HepG2 (cell line): ENCODE measurements at regions not wholly inside any gene's neighbourhood (a gene's known extent, or its start where the extent isn't known, plus 50 kb on each side); places are given as distances from the start of the nearest gene placed in this dataset.
A peak's percentile ranks its signal among the peaks of the same experiment; 100 is the strongest.

Experiments
- ATAC-seq: fragments of 200-7000 bp; cut with Tn5 transposase; 3 replicates; pipeline ENCODE4 v1.9.1; 2020; ENCODE audit warnings: mild to moderate bottlenecking, moderate library complexity
- BruUV-seq: library from RNA; stranded (reverse); fragments of 400-500 nt; replicated peaks from 2 replicates; lab custom pipeline; 2021; lab: Mats Ljungman, UMichigan
- CTCF ChIA-PET: fragments of 300-600 bp; formaldehyde crosslinking; extraction: SDS; loops from one replicate; lab custom pipeline; 2021; ENCODE audit warnings: low total read pairs, inconsistent platforms, low intra/inter-chr PET ratio; lab: Yijun Ruan, JAX
- POLR2A ChIA-PET: fragments of 350-600 bp; sonication (Branson Sonifier 250); formaldehyde crosslinking; loops from one replicate; lab custom pipeline; 2020; ENCODE audit warnings: antibody characterized with exemption, inconsistent platforms; lab: Yijun Ruan, JAX
- DNase-seq: peaks from one replicate; pipeline ENCODE4 v3.0.0-alpha.2; 2015; ENCODE audit warnings: low spot score
- FAIRE-seq: peaks from 3 replicates; lab custom pipeline; 2011; peaks lifted over from hg19 to GRCh38; lab: Jason Lieb, UNC
- H2AFZ ChIP-seq: one replicate; pipeline ENCODE4 v1.6.1; 2011; ENCODE audit warnings: low read length, inconsistent platforms
- H3K27ac ChIP-seq: fragments of 300-600 bp; 3 replicates; pipeline ENCODE4 v1.8.0; 2011; ENCODE audit warnings: mixed run types, mild to moderate bottlenecking, mixed read lengths, low read length, inconsistent platforms; ENCODE audit not compliant: insufficient read depth; ENCODE audit errors: extremely low read length
- H3K27me3 ChIP-seq, 2 experiments: fragments of 200-600 bp in 1 of 2; 2 replicates in 1 of 2; 3 replicates in 1 of 2; pipeline versions ENCODE4 v1.6.0 to v1.8.0; 2011; ENCODE audit warnings: low read length in 2 of 2, mild to moderate bottlenecking in 2 of 2, moderate library complexity in 2 of 2, inconsistent platforms in 1 of 2; ENCODE audit not compliant: insufficient read depth in 2 of 2, control insufficient read depth in 1 of 2
- H3K36me3 ChIP-seq, 2 experiments: fragments of 200-600 bp in 1 of 2; replicated peaks in 1 of 2; 2 replicates in 1 of 2; 3 replicates in 1 of 2; pipeline versions ENCODE4 v1.5.1 to v1.8.0; 2011; ENCODE audit warnings: low read length in 2 of 2, inconsistent platforms in 1 of 2; ENCODE audit not compliant: insufficient read depth in 2 of 2, control insufficient read depth in 1 of 2
- H3K4me1 ChIP-seq: 2 replicates; pipeline ENCODE4 v1.5.1; 2012; ENCODE audit warnings: low read length, inconsistent platforms; ENCODE audit not compliant: insufficient read depth
- H3K4me2 ChIP-seq: 2 replicates; pipeline ENCODE4 v1.6.0; 2011; ENCODE audit warnings: low read depth, low read length, inconsistent platforms
- H3K4me3 ChIP-seq, 3 experiments: fragments of 200-600 bp in 1 of 3; sonication (generic), shearing (Covaris generic) in 1 of 3; replicated peaks in 1 of 3; 2 replicates each; pipeline ENCODE4 v1.5.1; 2011 to 2016; ENCODE audit warnings: low read length in 3 of 3, inconsistent platforms in 2 of 3, low read depth in 2 of 3, mild to moderate bottlenecking in 2 of 3, control low read depth in 1 of 3, mixed read lengths in 1 of 3; ENCODE audit not compliant: insufficient read depth in 1 of 3
- H3K79me2 ChIP-seq: one replicate; pipeline ENCODE4 v1.6.1; 2011; ENCODE audit warnings: low read length, inconsistent platforms; ENCODE audit not compliant: insufficient read depth
- H3K9ac ChIP-seq: 2 replicates; pipeline ENCODE4 v1.6.0; 2011; ENCODE audit warnings: mild to moderate bottlenecking, low read depth, low read length, inconsistent platforms; ENCODE audit not compliant: insufficient read depth
- H3K9me3 ChIP-seq: 2 replicates; pipeline ENCODE4 v1.5.1; 2012; ENCODE audit warnings: mild to moderate bottlenecking, low read length
- H4K20me1 ChIP-seq: 2 replicates; pipeline ENCODE4 v1.6.0; 2011; ENCODE audit warnings: inconsistent platforms, mild to moderate bottlenecking, low read length, moderate library complexity; ENCODE audit not compliant: insufficient read depth
- HOMEZ ChIP-seq: IDR thresholded peaks from 2 replicates; pipeline ENCODE4 v1.6.1; 2016; ENCODE audit warnings: low read depth
- NONO ChIP-seq, 2 experiments: fragments of 450-650 bp in 1 of 2; sonication (generic) in 1 of 2; formaldehyde crosslinking in 1 of 2; IDR thresholded peaks in 1 of 2; conservative IDR thresholded peaks in 1 of 2; 2 replicates each; pipeline versions ENCODE4 v1.6.1 to v1.8.0; 2017 to 2022; ENCODE audit warnings: mild to moderate bottlenecking in 1 of 2, missing genetic modification reagents in 1 of 2, moderate library complexity in 1 of 2
- RBM39 ChIP-seq: fragments of 200-400 bp; formaldehyde crosslinking; IDR thresholded peaks from one replicate; pipeline ENCODE4 v1.6.1; 2018; ENCODE audit warnings: antibody characterized with exemption, mild to moderate bottlenecking, low read depth, low read length; ENCODE audit not compliant: poor library complexity, severe bottlenecking
- TEAD2 ChIP-seq: sonication (generic); formaldehyde crosslinking; IDR thresholded peaks from 2 replicates; pipeline ENCODE4 v1.9.0; 2021; ENCODE audit warnings: missing genetic modification reagents
- ZBTB38 ChIP-seq: sonication (generic); formaldehyde crosslinking; IDR thresholded peaks from 2 replicates; pipeline ENCODE4 v1.5.1; 2020; ENCODE audit warnings: mild to moderate bottlenecking, missing genetic modification reagents
- ZFP91 ChIP-seq: sonication (generic); formaldehyde crosslinking; IDR thresholded peaks from 2 replicates; pipeline ENCODE4 v1.9.0; 2022; ENCODE audit warnings: missing genetic modification reagents, mild to moderate bottlenecking, borderline replicate concordance
- ZKSCAN5 ChIP-seq: sonication (generic); formaldehyde crosslinking; IDR thresholded peaks from 2 replicates; pipeline ENCODE4 v1.5.1; 2020; ENCODE audit warnings: mild to moderate bottlenecking, missing genetic modification reagents
- ZNF232 ChIP-seq: sonication (generic); formaldehyde crosslinking; IDR thresholded peaks from 2 replicates; pipeline ENCODE4 v1.4.0; 2020; ENCODE audit warnings: missing genetic modification reagents, borderline replicate concordance
- ZNF34 ChIP-seq: sonication (generic); formaldehyde crosslinking; IDR thresholded peaks from 2 replicates; pipeline ENCODE4 v1.4.0; 2020; ENCODE audit warnings: mild to moderate bottlenecking, missing genetic modification reagents, borderline replicate concordance
- ZNF597 ChIP-seq: sonication (generic); formaldehyde crosslinking; IDR thresholded peaks from 2 replicates; pipeline ENCODE4 v1.5.0; 2020; ENCODE audit warnings: missing genetic modification reagents
- ZNF615 ChIP-seq: sonication (generic); formaldehyde crosslinking; IDR thresholded peaks from 2 replicates; pipeline ENCODE4 v1.5.0; 2020; ENCODE audit warnings: mild to moderate bottlenecking, missing genetic modification reagents, borderline replicate concordance
- ZNF768 ChIP-seq: sonication (generic); formaldehyde crosslinking; IDR thresholded peaks from 2 replicates; pipeline ENCODE4 v1.4.0; 2020; ENCODE audit warnings: missing genetic modification reagents
- ZNF772 ChIP-seq: sonication (generic); formaldehyde crosslinking; IDR thresholded peaks from 2 replicates; pipeline ENCODE4 v1.5.0; 2020; ENCODE audit warnings: mild to moderate bottlenecking, missing genetic modification reagents
- WGBS: methylation state at CpG from one replicate; pipeline ENCODE4 v1.1.6; 2017; ENCODE audit warnings: low lambda C conversion rate; 5-methylcytosine and 5-hydroxymethylcytosine counted together
- in situ Hi-C: cut with HindIII; loops from 2 replicates; pipeline ENCODE4 v1.10.0; 2017; ENCODE audit warnings: low pct_unique_long_range_greater_than_20kb; ENCODE audit not compliant: extremely low pct_ligation_motif_present
- intact Hi-C: fragments of 100-400 bp; cut with micrococcal nuclease; formaldehyde crosslinking; loops from one replicate; pipeline ENCODE4 v1.10.0; 2022; ENCODE audit not compliant: unreplicated experiment

GRCh38 chr3:72597043-72597442, 251.2 kb downstream of the SHQ1 start:
- Histone ChIP-seq H3K4me3 (no peak overlapping the region), H3K79me2 (no peaks in the 10 kb centered on the region), H3K27ac (no peak overlapping the region), H2AFZ (no peak overlapping the region), H3K27me3 (no peaks in the 10 kb centered on the region), H3K9ac (no peak overlapping the region), H3K36me3 (no peaks in the 10 kb centered on the region), H3K9me3 (no peaks in the 10 kb centered on the region), H4K20me1 (no peaks in the 10 kb centered on the region), H3K4me1 (peaks cover 59% of the 10 kb centered on the region), H3K4me2 (no peak overlapping the region)
- no TSS peak for BruUV-seq
- POLR2A ChIA-PET, result no interaction called here
- DNase-seq (no peak), ATAC-seq (no peak), FAIRE-seq (no peak)
- TF ChIP-seq ZNF597 (CRISPR knock-in tag), result no peak
- TF ChIP-seq ZNF768 (CRISPR knock-in tag), result peak; percentile 41; the same call in 1 of the 2 replicates
- CTCF ChIA-PET, result no interaction called here
- in situ Hi-C loops (no loop called here), intact Hi-C loops (no loop called here)

GRCh38 chr3:72595927-72596610, 252.2 kb downstream of the SHQ1 start:
- in situ Hi-C loops, result no loop called here
- no peak overlapping the region for H3K27ac ChIP-seq
- no peak overlapping the region for H2AFZ ChIP-seq
- intact Hi-C loops, result no loop called here
- no peaks in the 10 kb centered on the region for H3K36me3 ChIP-seq
- ChIA-PET CTCF (no interaction called here), POLR2A (no interaction called here)
- no peak for FAIRE-seq
- no peak for ATAC-seq
- no peaks in the 10 kb centered on the region for H3K79me2 ChIP-seq
- no peak overlapping the region for H3K9ac ChIP-seq
- no peaks in the 10 kb centered on the region for H4K20me1 ChIP-seq
- DNase-seq, result no peak
- H3K4me1 ChIP-seq, result peaks cover 69% of the 10 kb centered on the region
- BruUV-seq, result no TSS peak
- H3K27me3 ChIP-seq, result no peaks in the 10 kb centered on the region
- no peak overlapping the region for H3K4me2 ChIP-seq
- no peaks in the 10 kb centered on the region for H3K9me3 ChIP-seq
- WGBS, result 80% methylated on average over 3 of the region's 7 CpGs
- H3K4me3 ChIP-seq, result no peak overlapping the region
- no peak for TF ChIP-seq ZFP91
- no peak for TF ChIP-seq ZBTB38 (CRISPR knock-in tag)
- TF ChIP-seq NONO (IDR thresholded peaks at IDR 0.05), result no peak
- TF ChIP-seq NONO (CRISPR knock-in tag; conservative IDR thresholded peaks at IDR 0.05), result no peak
- TF ChIP-seq RBM39, result no peak
- no peak for TF ChIP-seq TEAD2 (CRISPR knock-in tag)
- TF ChIP-seq HOMEZ, result no peak
- no peak for TF ChIP-seq ZNF232 (CRISPR knock-in tag)
- TF ChIP-seq ZNF615 (CRISPR knock-in tag), result no peak
- no peak for TF ChIP-seq ZNF772 (CRISPR knock-in tag)
- TF ChIP-seq ZKSCAN5 (CRISPR knock-in tag), result no peak
- no peak for TF ChIP-seq ZNF34 (CRISPR knock-in tag)
